ENCODE measurements at regions not wholly inside any gene's neighbourhood (a gene's known extent, or its start where the extent isn't known, plus 50 kb on each side); places are given as distances from the start of the nearest gene placed in this dataset.
A peak's percentile ranks its signal among the peaks of the same experiment; 100 is the strongest.

GRCh38 chr17:72338847-72339790 is 218.3 kb downstream of the SOX9 start:
- no peaks in the 10 kb centered on the region for H3K36me3 Mint-ChIP-seq (ENCODE audit: low read depth, unreplicated experiment)

GRCh38 chr17:72340836-72341235 is 220.0 kb downstream of the SOX9 start:
- Mint-ChIP-seq H3K27ac (ENCODE audit: unreplicated experiment) (no peak overlapping the region), H3K4me1 (ENCODE audit: unreplicated experiment) (peaks cover 19% of the 10 kb centered on the region)

More at GRCh38 chr17:72338847-72339790, 218.3 kb downstream of the SOX9 start:
- Mint-ChIP-seq H3K27ac (ENCODE audit: unreplicated experiment) (peak overlapping the region; percentile 91), H3K4me1 (ENCODE audit: unreplicated experiment) (peaks cover 19% of the 10 kb centered on the region), H3K9me3 (ENCODE audit: unreplicated experiment) (no peaks in the 10 kb centered on the region), H3K4me3 (ENCODE audit: unreplicated experiment) (no peak overlapping the region), H3K27me3 (ENCODE audit: unreplicated experiment) (peaks cover 17% of the 10 kb centered on the region)
- peak; percentile 48 for DNase-seq (ENCODE audit: low spot score)
- TF ChIP-seq CTCF (IDR thresholded peaks at IDR 0.05; ENCODE audit: unreplicated experiment): no peak

GRCh38 chr17:72342061-72342460 is 221.2 kb downstream of the SOX9 start:
- H3K4me1 Mint-ChIP-seq (ENCODE audit: unreplicated experiment): peaks cover 19% of the 10 kb centered on the region

More at GRCh38 chr17:72340836-72341235, 220.0 kb downstream of the SOX9 start:
- DNase-seq (ENCODE audit: low spot score): no peak
- Mint-ChIP-seq H3K9me3 (ENCODE audit: unreplicated experiment) (no peaks in the 10 kb centered on the region), H3K4me3 (ENCODE audit: unreplicated experiment) (no peak overlapping the region), H3K36me3 (ENCODE audit: low read depth, unreplicated experiment) (no peaks in the 10 kb centered on the region), H3K27me3 (ENCODE audit: unreplicated experiment) (peaks cover 15% of the 10 kb centered on the region)
- no peak for TF ChIP-seq CTCF (IDR thresholded peaks at IDR 0.05; ENCODE audit: unreplicated experiment)

GRCh38 chr17:72342627-72343527 is 222.1 kb downstream of the SOX9 start:
- no peak overlapping the region for H3K27ac Mint-ChIP-seq (ENCODE audit: unreplicated experiment)
- TF ChIP-seq CTCF (IDR thresholded peaks at IDR 0.05; ENCODE audit: unreplicated experiment): no peak
- peaks cover 9% of the 10 kb centered on the region for H3K27me3 Mint-ChIP-seq (ENCODE audit: unreplicated experiment)
- DNase-seq (ENCODE audit: low spot score): no peak
- no peaks in the 10 kb centered on the region for H3K36me3 Mint-ChIP-seq (ENCODE audit: low read depth, unreplicated experiment)
- H3K9me3 Mint-ChIP-seq (ENCODE audit: unreplicated experiment): no peaks in the 10 kb centered on the region
- peaks cover 19% of the 10 kb centered on the region for H3K4me1 Mint-ChIP-seq (ENCODE audit: unreplicated experiment)
- H3K4me3 Mint-ChIP-seq (ENCODE audit: unreplicated experiment): no peak overlapping the region

More at GRCh38 chr17:72342061-72342460, 221.2 kb downstream of the SOX9 start:
- no peak for DNase-seq (ENCODE audit: low spot score)
- Mint-ChIP-seq H3K36me3 (ENCODE audit: low read depth, unreplicated experiment) (no peaks in the 10 kb centered on the region), H3K27me3 (ENCODE audit: unreplicated experiment) (peaks cover 12% of the 10 kb centered on the region), H3K27ac (ENCODE audit: unreplicated experiment) (no peak overlapping the region), H3K4me3 (ENCODE audit: unreplicated experiment) (no peak overlapping the region), H3K9me3 (ENCODE audit: unreplicated experiment) (no peaks in the 10 kb centered on the region)
- TF ChIP-seq CTCF (IDR thresholded peaks at IDR 0.05; ENCODE audit: unreplicated experiment): no peak
